HG03025 (cell line): ENCODE measurements at regions not wholly inside any gene's neighbourhood (a gene's known extent, or its start where the extent isn't known, plus 50 kb on each side); places are given as distances from the start of the nearest gene placed in this dataset.

ENCODE experiments used
- ATAC-seq: cut with Tn5 transposase; IDR thresholded peaks from one replicate; pipeline ENCODE4 v1.9.1; 2021; ENCODE audit warnings: mild to moderate bottlenecking, moderate library complexity; ENCODE audit not compliant: unreplicated experiment, low FRiP score

DNA sequence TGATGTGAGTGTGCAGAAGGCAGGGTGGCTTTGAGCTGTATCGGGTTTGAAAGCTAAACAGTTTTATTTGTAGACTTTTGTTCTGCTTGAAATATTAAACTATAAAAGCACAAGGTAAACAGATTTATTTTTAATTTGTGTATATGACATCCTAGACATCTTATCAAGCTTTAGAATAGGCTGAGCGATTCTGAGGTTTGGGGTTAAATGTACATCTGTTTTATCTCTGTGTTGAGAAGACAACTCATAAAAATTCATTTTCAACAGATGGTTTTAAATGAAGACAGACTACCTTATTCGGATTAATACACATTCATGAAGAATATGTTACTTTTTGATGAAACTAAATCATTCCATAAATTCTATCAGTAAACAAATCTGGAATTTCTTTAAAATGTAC is 368.8 kb downstream of the RPRM start:
- ATAC-seq = no peak

DNA sequence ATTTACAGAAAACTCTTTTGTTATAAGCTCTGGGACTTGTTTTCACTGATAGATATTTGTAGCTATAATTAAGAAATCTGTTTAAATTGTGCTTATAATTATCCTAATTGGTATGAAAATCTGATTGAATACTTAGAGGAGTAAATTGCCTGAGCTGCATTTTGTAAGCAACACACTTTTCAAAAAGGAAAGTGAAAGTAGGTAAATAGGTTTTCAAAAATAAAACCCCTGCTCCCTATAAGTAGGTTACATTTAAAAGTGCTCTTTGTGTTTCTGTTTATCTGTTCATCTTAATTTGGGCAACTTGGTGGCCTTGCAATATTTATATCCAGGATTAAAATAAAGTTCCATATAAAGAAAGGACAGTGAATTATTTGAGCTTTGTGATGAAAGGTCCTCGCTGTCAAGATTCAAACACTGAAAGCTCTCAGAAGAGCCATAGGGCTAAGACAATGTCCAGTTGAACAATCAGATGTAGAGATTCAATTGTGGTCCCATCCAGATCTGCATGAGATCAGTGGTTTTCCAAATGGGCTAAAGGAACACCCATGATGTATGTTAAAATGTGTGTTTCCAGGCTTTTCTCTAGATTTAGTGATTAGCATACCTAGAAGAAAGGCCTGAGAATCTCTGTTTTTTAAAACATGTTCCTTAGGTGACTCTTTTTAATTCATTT is 371.6 kb downstream of the RPRM start:
- no peak for ATAC-seq

DNA sequence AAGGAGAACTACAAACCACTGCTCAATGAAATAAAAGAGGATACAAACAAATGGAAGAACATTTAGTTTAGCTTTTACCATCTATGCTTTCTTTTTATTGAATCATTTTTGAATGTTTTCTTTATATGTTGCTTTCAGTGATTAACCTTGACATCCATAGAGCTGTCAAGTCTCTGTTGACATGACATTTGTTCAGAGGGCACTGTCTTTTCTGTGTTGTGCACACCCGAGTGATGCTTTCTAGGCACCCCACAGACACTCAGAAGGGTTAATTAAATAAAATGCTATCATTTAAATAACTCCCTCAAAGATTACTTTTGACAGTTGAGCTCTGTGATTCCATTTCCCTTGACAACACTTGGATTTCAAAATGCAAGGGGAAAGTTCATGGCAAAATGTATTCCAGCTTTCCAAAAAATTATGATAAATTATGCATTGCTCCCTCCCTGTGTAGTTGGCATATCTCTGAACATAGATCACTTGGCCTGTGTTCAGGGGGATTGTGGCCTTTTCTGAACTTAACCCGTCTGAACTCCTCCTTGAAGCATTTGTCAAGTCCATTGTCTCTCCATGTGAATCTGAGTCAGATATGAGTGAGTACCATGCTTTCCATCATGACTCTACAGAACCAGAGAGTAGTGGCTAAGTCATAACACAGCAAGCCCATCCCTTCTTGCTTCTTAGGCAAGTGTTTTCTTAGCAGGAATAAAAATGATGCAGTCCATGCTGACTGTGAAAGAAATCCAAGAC is 372.6 kb downstream of the RPRM start:
- no peak for ATAC-seq

DNA sequence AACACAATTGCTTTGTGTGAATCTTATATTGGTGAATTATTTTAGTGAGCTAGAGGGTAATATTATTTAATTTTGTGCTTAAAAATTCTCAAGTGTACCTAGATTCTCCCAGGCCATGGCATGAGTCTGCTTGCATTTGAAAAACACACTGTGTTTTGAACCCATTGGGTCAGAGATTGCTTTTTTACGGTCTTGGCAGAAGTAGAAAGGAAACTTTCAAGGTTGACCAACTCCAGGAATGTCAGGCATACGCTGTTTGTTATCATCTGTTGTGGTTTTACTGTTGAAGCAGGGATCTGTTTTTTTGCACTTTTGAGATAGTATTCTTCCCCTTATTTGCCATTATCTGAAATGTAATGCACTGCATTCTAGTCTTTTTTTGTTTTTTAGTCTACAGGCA is 377.4 kb downstream of the RPRM start:
- ATAC-seq = no peak

DNA sequence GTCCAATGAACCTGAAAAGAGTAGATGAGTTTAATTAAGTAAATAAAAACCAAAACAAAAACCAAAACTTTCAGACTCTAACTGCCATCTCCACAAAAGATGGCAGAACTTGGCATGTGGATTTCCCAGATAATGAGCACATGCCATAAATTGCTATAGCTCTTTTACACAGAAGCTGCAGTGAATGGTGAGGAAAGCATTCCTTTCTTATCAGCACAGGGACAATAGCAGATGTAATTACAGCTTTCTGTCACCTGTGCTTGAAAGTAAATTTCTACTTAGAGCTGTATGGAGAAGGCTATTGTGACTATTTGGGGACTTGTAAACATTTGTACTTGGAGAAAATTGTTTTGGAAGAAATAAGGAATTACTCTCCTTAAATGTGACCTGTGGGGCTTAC is 378.4 kb downstream of the RPRM start:
- no peak for ATAC-seq

DNA sequence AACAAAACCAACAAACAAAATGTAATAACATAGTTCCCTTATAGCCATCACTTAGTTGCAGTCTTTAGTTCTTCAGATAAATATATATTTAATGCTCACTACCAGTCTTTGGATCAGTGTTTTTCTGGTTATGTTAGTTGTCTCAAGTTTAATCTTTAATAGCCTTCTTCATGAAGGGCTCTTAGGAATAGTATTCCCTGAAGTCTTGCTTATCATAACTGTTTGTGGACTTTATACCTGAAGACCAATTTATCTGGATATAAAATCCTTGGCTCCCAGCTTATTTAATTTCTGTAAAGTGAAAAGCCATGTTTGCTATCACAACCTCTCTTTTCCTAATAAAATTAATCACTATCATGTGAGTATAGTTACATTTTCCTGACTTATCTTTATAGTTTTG is 379.7 kb downstream of the ARL6IP6 start:
- no peak for ATAC-seq

DNA sequence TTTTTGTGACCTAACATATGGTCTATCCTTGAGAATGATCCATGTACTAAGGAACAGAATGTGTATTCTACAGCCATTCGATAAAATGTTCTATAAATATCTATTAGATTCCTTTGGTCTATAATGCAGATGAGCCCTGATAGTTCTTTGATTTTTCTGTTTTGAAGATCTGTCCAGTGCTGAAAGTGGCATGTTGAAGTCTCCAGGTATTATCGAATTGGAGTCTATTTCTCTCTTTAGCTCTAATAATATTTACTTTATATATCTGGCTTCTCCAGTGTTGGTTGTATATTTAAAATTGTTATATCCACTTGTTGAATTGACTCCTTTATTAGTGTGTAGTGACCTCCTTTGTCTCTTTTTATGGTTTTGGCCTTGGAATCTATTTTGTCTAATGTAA is 377.9 kb downstream of the ARL6IP6 start:
- ATAC-seq = no peak

DNA sequence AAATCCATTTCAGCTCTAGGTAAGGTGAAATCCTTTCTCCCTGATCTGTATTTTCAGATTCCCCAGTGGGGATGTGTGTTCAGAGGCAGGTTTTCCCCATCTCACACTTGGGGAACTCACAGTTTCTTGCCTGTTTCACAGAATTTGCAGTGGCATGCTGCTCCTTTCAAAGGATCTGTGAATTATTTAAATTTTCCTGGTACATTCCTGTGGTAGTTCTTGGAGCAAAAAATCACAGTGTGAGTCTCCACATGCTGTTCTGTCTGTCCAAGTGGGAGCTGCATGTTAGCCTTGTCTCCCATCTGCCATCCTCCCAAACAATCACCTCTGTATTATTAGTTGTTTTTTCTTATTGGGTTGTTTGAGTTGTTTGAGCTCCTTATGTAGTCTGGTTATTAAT is 372.9 kb downstream of the ARL6IP6 start:
- ATAC-seq = no peak

DNA sequence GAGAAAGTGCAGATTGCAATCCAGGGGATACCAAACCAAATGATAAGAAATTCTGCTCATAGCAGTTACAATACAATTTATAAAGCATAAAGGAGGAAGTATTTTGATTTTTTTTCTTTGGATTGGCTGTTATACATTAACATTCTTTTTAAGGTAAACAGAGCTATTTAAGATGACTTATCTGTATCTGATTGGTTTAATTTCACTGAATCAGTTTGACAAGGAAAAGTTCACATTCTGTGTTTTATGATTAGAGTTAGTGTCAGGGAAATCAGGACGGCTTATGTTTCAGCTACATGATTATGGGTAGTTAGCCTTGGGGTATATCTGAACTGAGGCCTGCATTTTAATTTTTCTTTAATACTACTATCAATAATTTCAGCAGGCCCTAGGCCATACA is 360.9 kb downstream of the ARL6IP6 start:
- ATAC-seq = no peak

DNA sequence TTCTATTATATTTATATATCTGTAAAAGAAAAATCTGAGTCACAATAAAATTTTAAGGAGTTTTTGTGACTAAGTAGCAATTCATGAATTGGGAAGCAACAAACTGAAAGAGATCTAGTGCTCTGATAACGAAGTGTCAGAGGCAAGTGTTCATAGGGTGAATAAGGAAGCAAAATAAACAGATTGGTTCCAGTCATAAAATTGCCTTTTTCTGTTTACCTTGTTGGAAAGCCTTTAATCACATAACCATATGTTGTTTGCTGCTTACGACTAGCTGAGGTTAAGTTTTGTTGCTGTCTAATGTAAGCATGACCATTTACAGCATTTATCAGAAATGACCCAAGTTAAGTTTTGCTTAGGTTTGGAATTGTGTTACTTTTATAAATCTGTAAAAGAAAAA is 358.9 kb downstream of the ARL6IP6 start:
- ATAC-seq = no peak

DNA sequence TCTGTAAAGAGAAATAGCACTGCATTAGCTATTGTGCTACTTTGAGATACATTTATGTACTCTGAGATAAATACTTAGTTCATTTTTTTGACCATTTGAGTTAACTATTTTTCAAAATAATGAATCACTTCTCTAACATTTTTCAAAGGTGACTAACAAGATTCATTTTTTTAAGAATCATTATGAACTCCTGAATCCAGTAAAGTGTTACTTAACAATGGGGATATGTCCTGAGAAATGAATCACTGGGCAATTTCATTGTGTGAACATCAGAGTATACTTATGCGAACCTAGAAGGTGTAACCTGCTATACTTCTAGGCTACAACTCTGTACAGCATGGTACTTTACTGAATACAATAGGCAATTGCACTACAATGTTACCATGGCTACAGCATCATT is 355.8 kb downstream of the ARL6IP6 start:
- ATAC-seq = no peak

DNA sequence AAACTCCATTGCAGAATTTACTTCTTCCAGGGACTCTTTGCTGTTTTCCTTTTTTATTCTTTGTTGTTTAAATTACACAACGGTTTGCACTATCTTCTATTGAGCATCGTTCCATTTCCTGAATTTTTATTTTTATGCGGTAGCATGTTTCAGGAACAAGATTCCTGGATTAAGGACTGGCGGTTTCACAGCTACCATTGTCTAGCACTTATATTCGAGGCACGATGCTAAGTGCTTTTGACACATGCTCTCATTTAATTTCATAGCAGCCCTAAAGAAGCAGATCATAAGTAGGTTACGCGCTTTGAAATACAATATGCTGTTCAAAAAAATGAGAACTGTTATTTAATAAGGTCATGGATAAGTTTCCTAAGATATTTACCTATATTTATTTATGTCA is 354.4 kb downstream of the ARL6IP6 start:
- no peak for ATAC-seq

DNA sequence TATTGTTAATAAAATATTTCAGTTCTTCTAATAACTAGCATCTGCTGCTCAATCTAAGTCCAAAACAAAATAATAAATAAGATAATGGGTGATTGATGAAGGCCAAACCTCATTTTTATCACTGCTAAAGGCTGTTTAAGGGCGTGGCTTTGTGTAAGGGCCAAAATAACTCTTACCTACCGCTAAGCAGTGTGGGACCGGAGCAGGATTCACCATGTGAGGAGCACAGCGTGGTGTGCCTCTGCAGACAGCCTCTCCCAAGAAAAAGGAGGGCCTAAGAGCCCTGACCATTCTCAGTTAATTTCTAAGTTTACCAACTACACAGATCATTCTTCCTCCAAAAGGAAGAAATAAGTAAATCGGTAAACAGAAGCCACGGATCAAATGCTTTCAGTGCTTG is 353.7 kb downstream of the ARL6IP6 start:
- ATAC-seq = no peak

DNA sequence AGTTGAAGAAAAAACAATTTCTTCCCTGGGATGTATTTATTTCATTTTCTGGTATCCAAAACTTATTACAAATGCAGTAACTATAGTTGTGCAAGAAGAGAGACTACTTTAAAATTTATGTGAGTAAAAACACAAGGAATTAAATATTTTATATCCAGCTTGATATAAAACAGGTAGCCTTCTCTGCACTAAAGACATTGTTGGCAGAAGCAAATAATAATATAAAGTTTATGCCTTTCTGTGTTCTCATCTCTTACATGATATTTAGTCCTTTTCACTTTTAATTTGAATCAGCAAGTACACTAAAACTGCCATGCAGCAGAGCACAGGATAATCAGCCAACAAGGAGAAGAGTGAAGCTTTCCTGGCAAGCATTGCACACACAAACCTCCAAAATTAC is 352.7 kb downstream of the ARL6IP6 start:
- ATAC-seq = no peak

DNA sequence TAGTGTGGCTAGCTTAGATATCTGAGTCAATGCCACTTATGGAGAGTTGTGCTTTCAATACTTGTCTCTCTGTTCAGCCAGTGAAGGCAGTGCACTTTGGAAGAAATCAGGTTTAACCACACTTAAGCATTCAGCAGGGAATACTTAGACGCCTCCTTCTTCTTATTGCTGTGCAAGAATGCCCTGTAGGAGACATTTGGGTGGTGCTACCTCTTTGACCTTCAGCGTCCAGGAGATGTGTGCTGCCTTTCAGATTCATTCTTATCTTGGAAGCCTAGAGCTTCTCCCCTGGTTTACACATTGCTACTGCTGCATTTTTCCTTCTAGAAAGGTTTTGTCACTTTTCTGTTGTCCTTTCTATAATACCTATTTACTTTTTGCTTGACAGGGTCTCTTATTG is 350.5 kb downstream of the ARL6IP6 start:
- no peak for ATAC-seq

DNA sequence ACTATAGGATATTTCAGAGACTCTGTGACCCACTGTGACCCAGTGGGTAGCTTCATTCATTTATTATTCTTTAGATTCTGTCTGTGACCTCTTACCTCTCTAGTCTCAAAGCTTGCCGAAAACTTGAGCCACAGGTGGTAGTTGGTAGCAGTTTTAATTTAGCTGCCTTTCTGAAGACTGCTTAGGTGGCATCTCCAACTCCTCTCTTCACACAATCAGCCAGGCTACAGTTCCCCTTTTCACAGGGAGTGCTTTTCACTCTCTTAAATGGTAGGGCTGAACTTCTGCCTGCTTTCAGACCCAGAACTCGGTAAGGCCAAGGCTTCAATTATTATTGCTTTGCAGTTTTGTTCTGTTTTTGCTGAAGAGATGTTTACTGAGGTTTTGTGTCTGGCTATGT is 349.6 kb downstream of the ARL6IP6 start:
- no peak for ATAC-seq

DNA sequence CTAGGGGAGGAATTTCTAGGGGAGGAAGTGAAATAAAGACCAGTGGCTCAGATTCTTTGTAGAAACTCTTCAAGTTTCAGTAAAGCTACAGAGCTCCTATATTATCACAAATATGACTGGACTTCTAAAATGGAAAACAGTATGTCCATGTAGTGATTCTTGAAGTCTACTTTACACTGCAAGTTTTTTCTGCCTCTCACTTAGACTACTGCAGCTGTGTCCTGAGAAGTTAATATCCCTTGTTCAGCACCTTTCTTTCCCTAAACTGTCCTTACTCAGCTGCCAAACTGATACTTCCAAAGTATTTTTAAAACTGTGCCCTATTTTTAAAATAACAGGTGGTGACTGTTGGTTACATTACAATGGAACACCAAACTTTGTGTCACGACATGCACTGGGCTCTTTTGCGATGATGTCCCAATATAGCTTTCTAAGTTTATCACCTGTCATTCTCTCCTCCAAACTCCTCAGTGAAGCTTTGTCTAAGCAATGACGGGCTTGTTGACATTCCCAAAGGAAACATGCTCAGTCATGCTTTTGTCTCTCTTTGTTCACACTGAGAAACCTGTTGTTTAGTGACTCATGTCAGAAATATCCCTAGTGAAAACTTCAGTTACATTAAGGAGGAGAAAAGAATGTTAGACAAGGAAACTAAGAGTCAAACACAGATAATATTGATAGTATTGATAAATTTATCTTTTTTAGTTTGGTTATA is 341.1 kb downstream of the ARL6IP6 start:
- no peak for ATAC-seq

DNA sequence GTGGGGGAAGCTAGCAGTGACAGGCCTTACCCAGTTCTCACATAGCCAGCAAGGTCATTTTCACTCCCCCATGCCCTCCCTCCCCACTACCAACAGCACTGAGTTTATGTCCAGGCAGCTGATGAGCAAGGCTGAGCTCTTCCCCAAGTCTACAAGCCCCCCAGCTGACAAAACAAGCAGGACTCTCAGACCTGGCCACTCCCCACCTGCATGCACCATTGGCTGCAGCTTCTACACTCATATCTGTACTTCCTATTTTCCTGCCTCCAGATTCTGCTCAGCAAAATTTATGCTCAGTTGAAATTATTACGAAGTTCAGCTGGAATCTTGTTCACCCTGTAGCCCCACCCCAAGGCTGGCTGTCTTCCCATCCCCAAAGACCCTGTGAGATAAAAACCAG is 339.3 kb downstream of the ARL6IP6 start:
- no peak for ATAC-seq

DNA sequence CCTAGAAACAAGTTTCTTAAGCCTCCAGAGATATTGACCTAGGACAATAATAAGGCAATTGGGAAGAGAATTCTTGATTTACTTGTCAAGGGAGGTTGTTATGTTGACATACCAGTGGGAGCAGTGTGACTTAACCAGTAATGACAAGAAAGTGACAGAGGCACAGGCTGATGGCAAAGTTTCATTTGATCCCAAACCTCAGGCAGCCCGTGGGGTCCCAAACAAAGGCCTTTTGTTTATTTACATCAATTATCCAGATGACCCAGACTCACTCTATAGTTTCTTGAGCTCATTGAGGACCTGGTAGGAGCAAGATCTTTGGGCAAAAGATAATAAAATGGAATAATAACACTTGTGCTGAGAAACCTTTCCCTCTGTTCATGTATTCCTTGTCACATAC is 336.8 kb downstream of the ARL6IP6 start:
- no peak for ATAC-seq

DNA sequence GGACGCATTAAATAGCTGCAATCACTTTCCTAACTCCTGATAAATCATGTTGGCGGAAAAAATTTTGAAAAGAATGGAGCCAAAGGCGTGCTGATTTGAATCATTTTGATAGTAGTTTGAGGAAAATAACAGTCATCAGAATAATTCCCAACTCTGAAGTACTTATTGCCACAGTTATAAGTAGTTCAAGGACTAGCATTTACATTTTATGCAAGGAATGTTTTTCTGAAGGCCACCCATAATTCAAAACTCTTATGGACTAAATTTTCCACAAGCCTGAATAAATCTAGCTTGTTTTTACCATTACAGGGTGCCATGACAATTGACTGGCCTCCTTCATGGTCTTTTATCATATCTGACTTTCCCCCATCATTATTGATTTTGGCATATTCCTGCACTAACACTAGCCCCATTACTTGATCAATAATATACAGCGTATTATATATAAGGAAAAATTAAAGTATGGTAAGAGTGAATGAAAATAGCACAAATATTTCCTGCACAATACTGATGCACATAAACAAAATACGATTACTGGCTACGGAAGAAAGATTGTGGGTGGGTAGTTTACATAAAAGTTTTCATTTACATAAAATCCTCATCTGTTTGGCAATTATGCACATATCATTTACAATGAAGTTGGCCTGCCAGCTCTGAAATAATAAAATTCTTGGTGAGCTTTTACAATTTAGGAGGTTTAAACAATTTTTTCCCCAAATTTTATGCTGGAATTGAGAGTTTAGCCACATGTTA is 334.6 kb downstream of the ARL6IP6 start:
- no peak for ATAC-seq

DNA sequence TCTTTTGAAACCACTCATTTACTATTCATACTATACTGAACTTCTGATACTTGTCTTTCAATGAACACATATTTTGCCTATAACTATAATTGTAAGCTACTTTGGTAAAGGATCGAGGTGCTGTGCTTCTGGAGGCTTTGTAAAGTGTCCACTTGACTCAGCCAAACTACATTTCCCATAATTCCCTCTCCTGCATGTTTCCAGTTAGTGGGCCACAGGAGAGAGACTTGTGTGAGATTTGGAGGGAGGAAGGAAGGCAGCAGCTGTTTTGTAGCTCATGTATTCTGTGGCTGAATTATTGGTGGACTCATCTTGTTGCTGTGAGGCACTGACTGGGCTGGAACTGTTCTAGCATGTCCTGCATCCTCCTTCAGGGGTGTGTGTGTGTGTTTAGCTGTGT is 328.8 kb downstream of the ARL6IP6 start:
- no peak for ATAC-seq
